GM21529 (cell line): ENCODE measurements at regions not wholly inside any gene's neighbourhood (a gene's known extent, or its start where the extent isn't known, plus 50 kb on each side); places are given as distances from the start of the nearest gene placed in this dataset.
"Not testable (repeated sequence)": the region's sequence is repeated elsewhere in the genome, so short reads cannot be mapped to it uniquely, and the experiment has no call there.

Source experiments
- ATAC-seq: cut with Tn5 transposase; IDR thresholded peaks from one replicate; pipeline ENCODE4 v1.9.1; 2021; ENCODE audit not compliant: unreplicated experiment

DNA sequence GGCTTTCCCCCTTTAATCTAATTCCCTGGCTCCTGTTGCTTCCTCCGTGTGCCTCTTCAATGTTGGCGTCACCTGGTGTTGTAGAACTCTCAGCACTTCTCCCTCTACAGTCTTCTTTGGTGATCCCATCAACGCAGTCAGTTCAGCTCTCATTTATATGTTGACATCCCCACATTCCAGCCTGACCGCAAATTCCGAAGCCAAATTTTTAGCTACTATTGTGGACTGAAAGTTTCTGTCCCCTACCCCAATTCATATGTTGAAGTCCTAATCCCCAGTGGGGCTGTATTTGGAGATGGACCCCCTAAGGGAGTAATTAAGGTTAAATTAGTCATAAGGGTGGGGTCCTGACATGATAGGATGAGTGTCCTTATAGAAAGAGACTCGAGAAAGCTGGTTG, 210.6 kb upstream of the ADAMTSL1 start:
- no peak for ATAC-seq

DNA sequence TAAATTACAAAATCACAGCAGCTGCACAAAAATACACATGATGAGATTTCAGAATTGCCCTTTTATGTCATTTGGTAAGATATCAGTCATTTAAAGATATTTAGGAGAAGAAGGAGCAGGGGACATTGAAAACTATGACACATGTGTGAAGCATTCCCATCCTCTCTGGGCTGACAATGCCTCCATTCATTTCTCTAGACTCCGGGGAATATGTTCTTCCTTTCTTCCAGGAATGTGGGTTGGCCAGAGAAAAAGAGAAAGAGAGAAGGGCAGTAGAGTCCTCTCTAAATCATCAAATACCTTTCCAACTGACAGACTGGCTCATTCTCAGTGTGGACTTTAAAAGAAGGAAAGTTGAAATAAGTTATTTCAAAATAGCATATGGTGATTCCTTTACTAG, 205.6 kb upstream of the ADAMTSL1 start:
- ATAC-seq, result no peak

DNA sequence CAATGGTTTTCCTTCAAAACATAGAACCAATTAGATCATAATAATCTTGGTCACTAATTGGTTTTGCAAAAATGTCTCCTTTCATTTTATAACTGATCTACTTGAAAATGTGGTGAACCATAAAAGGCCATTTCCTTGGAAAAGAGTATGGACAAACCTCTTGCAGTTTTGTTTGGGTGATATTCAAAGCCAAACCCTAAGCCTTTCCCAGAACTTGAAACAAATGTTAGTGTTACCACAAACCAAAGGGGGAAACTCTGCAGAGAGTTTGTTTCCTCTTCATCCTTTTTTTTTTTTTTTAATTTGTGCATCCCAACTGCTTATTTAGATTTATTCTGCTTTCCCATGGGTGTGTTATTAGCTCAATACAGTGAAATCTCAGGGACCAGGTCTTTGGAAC, 204.4 kb upstream of the ADAMTSL1 start:
- ATAC-seq, result no peak

DNA sequence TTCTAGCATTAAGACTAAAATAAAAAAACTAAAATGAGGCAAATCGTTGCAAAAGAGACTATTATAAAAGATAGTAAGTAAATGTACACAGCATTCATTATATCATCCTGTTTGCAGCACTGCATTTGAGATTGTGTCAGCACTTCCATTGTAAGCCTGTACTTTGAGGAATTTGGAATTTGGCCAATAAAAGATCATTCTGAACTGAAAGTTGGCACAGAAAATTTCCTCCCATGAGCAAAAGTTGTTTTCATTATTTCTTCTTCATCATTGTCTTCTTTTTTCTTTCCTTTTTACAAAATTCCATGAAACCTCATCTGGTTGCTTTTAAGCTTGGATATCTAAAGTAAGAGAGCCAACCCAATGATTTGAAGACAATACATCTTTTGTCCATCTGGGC, 199.3 kb upstream of the ADAMTSL1 start:
- ATAC-seq, result no peak

DNA sequence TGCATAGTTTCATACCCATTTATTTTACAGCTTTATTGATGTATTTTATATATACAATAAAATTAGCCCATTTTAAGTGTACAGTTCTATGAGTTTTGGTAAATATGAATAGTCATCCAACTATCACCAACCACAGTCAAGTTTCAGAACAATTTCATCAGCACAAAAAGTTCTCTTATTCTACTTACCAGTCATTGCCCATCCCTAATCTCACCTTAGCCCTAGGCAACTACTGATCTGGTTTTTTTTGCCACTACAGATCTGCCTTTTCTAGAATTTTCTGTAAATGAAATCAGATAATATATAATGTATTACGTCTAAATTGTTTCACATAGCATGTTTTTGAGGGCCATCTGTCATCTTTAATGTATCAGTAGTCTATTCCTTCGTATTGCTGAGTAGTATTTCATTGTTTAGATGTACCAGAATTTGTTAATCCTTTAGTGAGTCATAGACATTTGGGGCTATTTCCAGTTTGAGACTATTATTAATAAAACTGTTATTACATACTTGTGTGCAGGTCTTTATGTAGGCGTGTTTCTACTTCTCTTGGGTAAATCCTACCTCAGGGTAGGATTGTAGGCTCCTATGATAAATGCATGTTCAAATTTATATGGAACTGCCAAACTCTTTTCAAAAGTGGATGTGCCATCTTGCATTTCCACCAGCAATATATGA, 198.5 kb upstream of the ADAMTSL1 start:
- ATAC-seq, result no peak

DNA sequence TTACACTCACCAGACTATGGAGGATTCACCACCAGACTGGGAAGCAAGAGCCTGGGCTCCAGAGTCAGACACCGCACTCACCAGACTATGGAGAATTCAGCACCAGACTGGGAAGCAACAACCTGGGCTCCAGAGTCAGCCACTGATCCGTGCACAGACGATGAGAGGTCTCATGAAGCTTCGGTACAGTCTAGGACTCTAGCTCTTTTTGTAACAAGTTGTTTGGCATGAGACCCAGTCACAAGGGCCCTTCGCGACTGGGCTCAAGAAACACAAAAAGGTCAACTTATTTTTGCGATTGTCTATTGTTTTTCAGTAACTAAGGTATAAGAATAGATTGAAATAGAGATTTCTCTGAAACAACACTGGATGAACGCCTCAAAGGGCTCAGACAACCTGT, 192.7 kb upstream of the ADAMTSL1 start:
- ATAC-seq, result no peak

DNA sequence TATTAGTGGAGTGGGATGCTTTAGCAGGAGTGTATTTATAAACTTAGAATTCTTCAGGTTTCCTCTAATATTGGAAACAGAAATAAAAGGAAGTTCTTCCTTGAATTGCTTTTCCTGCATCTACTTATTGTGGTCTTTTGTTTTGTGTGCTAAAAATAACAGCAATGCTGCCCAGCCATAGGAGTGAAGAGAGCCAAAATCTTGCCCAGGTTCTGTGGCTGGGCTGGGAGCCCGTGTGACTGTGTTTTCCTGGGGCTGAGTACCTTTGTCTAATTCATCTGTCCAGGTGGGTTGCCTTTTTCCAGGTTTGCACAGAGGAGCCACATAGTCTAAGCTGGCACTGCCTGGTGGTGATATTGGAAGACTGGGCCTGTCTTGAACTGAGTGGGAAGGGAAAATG, 179.7 kb upstream of the ADAMTSL1 start:
- ATAC-seq, result no peak

DNA sequence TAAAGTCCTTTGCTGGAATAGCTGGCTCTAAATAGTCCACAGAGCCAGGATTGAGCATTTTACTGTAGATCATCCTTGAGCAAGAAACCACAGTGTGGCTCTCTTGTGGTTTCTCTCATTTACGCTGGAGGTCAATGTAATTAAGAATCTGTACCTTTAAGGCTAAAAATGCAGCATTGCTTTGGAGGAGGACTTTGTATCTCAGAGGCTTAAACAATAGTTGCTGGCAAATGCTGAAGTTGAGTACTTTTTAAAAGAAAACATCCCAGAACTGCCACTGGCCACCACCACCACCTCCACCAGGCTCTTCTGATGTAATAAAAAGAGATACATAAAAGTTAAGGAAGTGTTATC, 177.3 kb upstream of the ADAMTSL1 start:
- no peak for ATAC-seq

DNA sequence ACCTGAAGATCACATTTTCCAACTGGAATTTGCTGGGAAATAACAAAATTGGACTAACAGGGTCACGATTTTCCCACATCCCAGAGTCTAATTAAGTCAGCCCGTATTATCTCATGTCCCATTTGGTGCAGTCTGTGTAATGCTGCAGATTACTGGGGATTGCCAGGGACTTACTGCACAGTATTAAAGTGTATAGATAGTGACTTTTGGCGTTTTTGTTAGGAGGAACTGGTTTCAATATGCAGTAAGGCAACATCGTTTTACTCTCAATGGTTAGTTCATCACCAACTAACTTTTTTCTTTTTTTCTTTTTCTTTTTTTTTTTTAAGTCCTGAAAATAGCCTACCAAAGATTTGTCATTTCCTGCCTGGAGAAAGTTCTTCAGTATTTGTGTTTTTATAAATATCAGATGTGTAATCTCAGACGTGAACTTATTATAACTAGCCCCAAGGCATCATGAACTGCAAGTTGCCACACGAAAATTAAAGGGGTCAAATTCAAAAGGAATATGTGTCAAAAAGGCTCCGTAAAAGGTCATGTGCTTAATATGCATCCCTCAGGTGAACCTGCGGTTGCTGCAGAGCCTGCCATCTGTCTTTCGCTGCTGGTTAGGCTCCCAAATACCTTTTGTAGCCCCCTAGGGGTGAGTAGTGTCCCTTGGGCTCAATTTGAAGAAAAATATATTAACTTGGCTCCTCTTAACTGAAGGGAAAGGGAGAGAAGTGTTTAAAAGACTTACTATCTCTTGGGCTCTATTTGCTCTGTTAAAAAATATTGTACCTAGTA, 176.7 kb upstream of the ADAMTSL1 start:
- ATAC-seq, result no peak

DNA sequence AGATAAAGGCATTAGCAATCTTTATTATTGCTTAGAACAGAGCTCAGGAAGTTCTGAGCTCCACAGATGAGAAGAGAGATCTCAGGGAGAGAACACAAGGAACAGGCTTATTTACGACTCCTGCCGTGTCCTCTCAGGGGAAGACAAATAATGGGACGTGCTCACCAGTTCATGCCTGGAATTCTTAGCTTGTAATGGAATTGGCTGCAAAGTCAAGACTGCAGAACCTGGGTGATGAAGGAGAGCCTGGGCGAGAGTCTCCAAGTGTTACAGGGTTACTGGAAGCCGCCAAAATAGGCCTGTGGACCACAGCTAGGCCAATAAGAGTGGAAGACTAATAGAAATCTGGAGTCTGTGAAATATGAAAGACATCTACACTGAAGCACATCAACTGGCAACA, 174.5 kb upstream of the ADAMTSL1 start:
- no peak for ATAC-seq

DNA sequence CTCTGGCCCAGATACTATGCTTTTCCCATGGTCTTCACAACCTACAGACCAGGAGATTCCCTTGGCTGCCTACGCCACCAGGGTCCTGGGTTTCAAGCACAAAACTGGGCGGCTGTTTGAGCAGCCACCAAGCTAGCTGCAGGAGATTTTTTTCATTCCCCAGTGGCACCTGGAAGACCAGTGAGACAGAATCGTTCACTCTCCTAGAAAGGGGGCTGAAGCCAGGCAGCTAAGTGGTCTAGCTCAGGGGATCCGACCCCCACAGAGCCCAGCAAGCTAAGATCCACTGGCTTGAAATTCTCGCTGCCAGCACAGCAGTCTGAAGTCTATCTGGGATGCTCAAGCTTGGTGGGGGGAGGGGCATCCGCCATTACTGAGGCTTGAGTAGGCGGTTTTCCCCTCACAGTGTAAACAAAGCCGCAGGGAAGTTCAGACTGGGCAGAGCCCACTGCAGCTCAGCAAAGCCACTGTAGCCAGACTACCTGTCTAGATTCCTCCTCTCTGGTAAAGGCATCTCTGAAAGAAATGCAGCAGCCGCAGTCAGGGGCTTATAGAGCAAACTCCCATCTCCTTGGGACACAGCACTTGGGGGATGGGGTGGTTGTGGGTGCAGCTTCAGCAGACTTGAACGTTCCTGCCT, 168.7 kb upstream of the ADAMTSL1 start:
- not testable (repeated sequence) for ATAC-seq

DNA sequence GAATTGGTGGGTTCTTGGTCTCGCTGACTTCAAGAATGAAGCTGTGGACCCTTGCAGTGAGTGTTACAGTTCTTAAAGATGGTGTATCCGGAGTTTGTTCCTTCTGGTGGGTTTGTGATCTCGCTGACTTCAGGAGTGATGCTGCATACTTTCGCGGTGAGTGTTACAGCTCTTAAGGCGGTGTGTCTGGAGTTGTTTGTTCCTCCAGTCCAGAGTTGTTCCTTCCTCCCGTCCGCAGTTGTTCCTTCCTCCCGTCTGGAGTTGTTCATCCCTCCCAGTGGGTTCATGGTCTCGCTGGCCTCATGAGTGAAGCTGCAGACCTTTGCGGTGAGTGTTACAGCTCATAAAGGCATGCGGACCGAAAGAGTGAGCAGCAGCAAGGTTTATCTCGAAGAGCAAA, 159.6 kb upstream of the ADAMTSL1 start:
- no peak for ATAC-seq

DNA sequence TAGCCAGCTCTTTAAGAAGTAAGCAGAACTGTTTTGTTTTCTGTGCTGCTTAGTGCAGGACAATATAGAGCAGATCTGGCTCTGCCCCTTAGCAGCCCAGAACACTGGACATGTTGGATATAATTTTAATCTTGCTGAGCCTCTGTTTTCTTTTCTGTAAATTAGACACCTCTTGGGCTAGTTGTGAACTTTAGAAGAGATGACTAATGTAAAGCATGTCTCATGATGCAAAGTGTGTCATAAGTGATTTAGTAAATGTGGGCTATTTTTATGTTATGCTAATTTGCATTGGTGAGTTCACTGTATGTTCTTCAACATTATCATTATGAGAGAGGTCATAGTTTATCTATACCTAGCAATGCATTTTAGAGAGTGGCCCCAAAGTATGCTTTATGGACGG, 156.1 kb upstream of the ADAMTSL1 start:
- no peak for ATAC-seq

DNA sequence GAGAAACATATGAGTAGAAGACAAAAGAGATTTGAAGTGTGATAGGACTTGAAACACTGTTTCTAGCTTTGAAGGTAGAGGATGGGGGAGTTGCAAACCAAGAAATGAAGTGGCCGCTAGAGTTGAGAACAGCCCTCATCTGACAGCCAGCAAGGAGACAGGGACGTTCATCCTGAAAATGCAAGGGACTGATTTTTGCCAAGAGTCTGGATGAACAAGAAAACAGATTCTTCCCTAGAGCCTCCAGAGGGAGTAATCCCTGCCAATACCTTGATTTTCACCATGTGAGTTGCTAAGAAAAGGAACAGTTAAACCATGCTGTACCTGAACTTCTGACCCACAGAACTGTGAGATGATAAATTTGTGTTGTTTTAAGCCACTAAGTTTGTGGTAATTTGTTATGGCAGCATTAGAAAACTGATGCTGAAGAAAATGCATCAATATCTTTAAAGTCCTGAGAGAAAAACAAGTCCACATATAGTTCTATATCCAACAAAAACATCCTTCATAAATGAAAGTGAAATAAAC, 154.0 kb upstream of the ADAMTSL1 start:
- ATAC-seq, result no peak

DNA sequence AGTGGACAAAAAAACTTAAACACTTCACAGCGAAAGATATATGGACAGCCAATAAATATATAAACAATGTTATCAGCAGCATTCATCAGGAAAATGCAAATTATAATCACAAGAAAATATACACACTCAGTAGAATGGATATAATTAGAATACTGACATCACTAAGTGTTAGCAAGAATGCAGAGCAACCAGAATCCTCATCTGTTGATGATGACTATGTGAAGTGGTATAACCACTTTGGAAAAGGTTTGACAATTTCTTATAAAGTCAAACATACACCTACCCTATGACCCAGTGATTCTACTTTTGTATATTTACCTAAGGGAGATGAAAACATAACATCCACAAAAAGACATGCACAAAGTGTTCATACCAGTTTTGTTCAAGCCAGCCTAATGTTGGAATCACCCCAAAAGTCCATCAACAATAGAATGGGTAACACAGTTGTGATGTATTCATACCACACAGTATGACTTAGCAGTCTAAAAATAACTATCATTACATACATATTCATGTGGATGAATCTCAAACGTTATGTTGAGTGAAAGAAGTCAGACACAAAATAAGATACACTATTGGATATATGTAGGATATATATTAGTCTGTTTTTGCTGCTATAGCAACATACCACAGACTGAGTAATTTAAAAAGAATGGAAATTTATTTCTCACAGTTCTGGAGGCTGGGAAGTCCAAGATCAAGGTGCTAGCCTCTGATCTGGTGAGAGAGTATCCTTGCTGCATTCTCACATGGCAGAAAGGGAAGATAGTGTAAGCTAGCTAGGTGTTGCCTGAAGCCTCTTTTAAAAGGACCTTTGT, 148.8 kb upstream of the ADAMTSL1 start:
- no peak for ATAC-seq

DNA sequence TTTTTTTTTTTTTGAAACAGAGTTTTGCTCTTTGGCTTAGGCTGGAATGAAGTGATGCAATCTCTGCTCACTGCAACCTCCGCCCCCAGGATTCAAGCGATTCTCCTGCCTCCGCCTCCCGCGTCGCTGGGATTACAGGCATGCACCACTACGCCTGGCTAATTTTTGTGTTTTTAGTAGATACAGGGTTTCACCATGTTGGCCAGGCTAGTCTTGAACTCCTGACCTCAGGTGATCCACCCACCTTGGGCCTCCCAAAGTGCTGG, 148.3 kb upstream of the ADAMTSL1 start:
- ATAC-seq, result not testable (repeated sequence)

DNA sequence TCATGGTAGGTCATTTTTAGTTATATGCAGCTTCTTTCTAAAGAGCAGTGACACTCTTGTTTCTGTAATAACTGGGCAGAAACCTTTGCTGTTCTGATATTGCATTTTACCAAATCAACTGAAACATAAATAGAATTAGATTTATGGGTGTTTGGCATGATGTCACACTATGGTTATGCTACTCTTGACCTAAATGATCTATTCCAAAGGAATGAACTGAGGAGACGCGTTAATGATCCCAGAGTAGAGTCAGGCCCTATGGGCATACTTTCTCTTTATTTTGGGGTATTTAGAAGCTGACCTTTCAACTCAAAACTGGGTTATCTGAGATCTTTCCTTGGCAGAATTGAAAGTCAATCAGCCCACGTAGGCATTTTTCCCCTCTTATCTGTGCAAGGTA, 146.8 kb upstream of the ADAMTSL1 start:
- no peak for ATAC-seq

DNA sequence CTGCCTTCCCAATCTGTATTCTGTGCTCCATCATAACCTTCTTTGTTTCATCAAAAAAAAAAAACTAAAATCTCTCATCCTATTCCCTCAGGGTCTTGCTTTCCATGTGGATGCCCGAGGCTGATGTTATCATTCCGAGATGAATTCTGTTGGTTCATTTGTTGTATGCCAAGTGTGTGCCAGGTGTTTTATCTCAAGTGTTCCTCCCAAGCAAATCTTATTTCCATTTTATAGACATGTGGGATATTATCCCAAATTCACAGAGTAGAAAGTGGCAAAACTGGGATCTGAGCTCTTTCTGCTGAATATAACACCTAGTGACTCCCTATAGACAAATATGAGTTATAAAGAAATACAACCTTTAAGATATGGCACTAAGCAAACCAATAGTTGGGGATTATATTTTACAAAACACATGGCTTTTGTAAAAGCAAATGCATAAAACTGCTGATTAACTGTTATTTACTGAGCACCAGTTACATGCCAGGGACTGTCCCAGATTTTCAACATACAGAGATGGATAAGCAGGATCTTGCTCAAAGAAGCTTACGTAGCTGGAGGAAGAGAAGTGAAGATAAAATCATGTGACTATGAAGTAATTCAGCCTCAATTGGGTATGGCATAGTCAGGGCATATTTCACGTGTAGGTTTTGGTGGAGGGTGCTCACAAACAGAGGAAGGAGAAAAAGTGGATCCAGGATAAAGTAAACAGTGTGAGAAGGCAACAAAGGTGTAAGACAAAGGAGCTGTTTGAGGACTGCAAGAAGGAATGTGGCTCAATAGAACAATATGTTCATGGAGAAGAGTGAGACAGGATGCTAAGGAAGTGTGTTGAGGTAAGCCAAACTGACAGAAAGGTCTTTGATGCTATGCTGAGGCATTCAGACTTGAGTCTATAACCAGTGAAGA, 143.3 kb upstream of the ADAMTSL1 start:
- no peak for ATAC-seq

DNA sequence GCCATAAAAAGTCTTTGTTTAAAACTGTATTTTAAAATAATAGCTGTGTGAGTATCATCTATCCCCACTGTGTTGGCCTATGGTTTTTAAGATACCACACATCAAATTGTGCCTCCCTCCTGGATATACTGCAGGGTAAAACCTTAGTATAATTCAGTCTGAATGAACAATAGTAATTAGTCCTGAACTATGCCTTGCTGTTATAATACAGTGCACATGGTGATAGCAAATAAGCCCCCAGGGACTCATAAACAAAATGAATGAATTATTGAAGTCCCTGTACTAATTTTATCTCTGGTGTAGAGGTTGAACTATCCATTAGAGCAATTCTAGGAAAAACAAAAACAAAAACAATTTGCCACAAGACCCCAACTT, 142.7 kb upstream of the ADAMTSL1 start:
- ATAC-seq, result no peak

DNA sequence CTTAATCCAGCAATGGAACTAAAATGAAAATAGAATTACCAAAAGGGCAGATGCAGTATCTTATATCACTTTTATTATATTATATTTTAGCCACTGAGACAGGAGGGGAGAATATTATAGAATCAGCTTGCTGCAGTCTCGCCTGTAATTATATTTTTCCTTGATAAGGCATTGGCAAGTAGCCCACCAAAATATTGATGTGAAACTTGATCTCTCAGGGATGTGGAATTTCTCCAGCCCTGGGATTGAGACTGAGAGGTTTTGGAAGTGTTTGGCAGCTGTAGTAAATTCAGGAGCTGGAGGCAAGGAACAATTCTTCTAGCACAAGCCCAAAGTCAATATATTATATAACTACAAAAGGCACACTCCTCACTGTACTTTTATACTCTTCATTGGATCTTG, 142.1 kb upstream of the ADAMTSL1 start:
- ATAC-seq, result no peak

DNA sequence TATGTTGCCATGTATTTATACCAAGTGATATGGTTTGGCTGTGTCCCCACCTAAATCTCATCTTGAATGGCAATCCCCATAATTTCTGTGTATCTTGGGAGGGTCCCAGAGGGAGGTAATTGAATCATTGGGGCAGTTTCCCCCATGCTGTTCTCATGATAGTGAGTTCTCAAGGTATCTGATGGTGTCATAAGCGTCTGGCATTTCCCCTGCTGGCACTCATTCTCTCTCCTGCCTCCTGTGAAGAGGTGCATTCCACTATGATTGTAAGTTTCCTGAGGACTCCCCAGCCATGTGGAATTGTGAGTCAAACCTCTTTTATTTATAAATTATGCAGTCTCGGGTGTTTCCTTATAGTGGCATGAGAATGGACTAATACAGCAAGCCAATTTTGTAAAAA, 140.8 kb upstream of the ADAMTSL1 start:
- no peak for ATAC-seq
